ENCODE measurements at regions not wholly inside any gene's neighbourhood (a gene's known extent, or its start where the extent isn't known, plus 50 kb on each side); places are given as distances from the start of the nearest gene placed in this dataset.

- no peak for TF ChIP-seq REST (IDR thresholded peaks at IDR 0.05; ENCODE audit: unreplicated experiment)
- no peak for TF ChIP-seq CTCF (conservative IDR thresholded peaks at IDR 0.05; ENCODE audit: low read depth in 2 of 2)
Measured at GRCh38 chr22:47966316-47966715, 1203.9 kb downstream of the TBC1D22A start.

Data from GM23338 (cell line).